H4 (cell line): ENCODE measurements at regions not wholly inside any gene's neighbourhood (a gene's known extent, or its start where the extent isn't known, plus 50 kb on each side); places are given as distances from the start of the nearest gene placed in this dataset.

Experiments
- DNase-seq: peaks from one replicate; pipeline ENCODE4 v3.0.0-alpha.2; 2015; ENCODE audit warnings: low spot score

DNA sequence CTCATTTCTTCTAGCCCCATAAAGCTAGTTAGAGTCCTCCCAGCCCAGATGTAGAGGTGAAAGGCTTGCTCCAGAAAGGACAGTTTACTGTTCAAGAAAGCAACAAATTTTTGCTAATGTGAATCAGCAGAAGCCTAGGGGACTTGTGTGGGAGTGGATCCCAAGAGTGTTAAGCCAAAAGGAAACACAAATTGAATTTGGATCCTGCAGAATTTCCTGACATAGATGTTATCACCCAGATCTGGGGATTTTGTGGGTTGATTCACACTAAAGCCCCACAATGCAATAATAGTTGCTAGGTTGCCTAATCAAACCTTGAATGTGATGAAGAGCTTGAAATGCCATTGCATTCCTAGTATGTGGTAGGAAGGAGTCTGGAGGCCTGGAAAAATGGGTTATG is 135.2 kb upstream of the HS3ST3A1 start:
- DNase-seq = no peak

GRCh38 chr17:13740686-13741085 is 139.0 kb upstream of the HS3ST3A1 start:
- no peak for DNase-seq

- DNase-seq = no peak
These were observed 140.0 kb upstream of the HS3ST3A1 start for GRCh38 chr17:13741744-13742143.

DNA sequence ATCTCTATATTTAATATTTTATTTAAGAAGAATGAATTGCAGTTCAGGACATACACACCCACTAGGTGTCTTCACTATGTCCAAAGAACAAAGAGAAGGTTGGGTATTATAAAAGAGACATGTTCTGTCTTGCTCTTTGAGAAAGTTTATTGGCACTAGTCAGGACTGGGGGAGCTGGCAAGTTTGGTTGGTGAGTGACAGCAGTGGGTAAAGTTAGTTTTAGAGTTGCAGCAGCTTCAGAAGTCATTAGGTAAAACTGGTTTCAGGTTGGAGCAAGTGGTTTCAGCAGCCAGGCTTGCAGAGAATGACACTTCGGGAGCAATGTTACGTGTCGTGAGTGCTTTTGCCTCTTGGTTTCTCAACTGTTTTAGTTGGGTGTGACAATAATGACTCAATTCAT is 142.2 kb upstream of the HS3ST3A1 start:
- no peak for DNase-seq

DNA sequence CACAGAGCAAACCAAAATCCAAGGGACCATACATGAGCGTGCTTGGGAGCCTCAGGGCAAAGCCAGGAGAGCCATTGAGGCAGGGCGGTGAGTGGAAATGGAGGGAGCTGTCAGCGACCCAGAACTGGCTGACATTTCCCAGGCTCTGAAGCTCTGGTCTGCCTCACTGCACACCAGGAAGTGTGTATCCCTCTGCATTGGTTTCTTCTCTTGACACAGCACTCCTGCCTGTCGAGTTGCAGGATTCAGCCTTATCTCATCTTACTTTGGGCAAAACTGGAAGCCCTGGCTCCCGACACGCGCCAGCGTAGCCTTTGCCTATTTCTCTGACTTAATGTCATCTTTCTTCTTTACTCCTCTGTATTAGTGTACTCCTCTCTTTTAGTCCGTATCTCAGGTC is 144.7 kb upstream of the HS3ST3A1 start:
- DNase-seq = no peak

DNA sequence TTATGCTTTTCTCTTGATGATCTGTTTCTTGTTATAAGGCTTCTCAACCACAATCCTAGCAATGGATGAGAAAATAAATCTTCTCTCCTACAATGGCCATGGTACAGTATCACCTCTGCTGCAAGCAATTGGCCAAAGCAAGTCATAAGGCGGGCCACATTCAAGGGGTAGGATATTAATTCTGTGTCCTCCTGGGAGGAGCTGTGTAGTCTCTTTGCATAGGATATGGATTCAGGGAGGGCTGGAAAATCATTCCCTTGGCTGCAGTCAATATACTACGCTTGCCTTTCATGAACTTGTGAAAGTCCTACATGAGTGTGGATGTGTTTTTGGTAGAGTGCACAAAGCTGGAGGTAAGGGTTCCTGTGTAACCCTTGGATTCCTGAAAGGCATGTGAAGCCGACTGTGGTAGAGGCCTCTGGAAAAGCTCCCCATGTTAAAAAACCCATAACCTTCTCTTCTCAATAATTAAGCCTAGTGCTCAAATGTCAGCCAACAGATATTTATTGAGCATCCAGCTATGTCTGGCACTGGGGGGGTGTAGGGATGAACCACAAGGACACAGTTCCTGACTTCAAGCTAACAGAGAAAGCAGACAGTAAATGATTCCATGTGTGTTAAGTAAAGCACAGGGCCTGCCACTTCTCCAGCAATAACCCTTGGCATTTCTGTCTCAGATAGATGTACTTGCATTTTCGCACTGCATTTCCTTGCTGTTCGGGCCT is 147.6 kb upstream of the HS3ST3A1 start:
- no peak for DNase-seq

GRCh38 chr17:13749891-13750235 is 148.1 kb upstream of the HS3ST3A1 start:
- DNase-seq = no peak

DNA sequence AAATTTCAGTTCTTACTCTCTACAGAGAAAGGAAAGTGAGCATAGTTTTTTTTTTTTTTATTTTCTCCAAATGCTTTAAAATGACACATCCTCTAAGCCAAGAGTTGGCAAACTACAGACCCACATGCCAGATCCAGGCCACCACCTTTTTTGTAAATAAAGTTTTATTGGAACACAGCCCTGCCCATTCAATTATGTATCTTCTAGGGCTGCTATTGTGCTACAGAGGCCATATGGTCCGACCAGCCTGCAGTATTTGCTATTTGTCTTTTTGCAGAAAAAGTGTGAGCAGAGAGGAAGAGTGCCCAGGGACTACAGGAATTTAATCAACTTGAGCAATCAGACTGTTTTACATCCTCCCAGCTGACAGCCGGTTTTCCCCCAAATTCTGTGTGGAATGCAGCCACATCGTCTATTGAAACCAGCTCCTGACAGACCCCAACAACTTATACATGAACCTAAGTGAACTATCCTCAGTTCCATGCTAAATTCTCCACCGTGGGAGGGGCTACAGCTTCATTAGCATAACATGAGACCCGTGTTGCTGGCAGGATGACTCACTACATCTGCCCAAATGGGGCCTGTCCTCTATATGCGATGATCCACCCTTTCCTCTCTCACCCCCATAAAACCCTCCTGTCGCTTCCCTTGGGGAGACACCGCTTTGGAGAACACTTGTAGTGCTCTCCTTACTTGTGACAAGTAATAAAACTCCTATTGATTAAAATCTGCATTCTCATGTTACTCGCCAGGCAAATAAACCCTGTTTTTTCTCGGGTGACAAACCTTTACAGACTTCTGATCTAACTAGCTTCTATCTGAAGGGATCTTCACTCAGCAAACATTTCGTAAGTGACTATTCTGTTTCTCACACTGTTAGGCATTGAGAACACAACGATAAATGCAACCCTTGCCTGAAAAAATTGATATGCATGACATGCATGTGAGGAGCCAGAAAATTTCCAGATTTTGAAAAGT is 149.4 kb upstream of the HS3ST3A1 start:
- no peak for DNase-seq

DNA sequence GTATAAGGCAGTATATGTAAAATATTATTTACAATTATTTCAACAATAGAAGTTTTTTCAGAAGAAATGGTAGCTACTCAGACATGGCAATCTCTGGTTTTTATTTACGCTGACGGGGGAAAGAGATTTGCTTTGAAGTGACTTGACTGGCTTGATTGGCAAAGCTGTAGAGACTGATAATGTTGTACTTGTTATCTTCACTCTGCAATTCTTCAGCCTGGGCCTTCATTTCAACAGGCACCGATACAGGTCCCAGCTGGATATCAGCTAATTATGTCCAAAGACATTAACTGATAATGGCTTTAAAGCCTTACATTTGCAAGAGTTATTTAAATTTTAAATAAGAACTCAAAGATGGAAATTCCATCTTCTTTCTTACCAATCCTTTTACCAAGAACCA is 151.4 kb upstream of the HS3ST3A1 start:
- DNase-seq = no peak

DNA sequence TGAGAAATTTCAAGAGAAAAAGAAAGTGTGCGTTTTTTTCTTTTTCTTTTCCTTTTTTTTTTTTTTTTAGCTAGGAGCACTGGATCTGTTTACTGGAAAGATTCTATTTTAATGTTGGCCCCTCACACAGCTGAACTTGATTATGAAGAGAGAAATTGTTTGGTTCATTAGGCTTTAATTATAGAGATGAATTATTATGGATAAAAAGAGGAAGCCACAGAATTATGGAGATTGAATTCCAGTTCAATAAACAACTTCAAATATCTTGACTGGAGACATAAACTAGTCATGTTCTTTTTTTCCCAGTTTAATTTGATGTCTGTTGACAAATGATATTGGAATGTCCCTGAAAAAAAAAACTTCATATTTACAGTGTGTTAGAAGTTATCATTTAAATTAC is 152.0 kb upstream of the HS3ST3A1 start:
- no peak for DNase-seq

DNA sequence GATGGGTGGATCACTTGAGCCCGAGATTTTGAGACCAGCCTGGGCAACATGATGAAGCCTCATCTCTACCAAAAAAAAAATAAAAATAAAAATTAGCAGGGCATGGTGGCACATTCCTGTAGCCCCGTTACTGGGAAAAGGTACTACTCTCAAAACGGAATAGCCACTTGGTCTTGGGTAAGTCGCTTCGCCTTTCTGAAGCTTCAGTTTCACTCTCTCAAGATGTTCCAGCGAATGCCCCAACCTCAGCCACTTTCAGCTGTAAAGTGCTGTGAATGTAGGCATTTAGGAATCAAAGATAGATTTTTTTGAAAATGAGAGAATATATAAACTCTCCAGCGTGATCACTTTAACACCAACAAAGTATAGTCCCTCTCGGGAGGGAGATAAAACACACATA is 154.1 kb upstream of the HS3ST3A1 start:
- DNase-seq = no peak

DNA sequence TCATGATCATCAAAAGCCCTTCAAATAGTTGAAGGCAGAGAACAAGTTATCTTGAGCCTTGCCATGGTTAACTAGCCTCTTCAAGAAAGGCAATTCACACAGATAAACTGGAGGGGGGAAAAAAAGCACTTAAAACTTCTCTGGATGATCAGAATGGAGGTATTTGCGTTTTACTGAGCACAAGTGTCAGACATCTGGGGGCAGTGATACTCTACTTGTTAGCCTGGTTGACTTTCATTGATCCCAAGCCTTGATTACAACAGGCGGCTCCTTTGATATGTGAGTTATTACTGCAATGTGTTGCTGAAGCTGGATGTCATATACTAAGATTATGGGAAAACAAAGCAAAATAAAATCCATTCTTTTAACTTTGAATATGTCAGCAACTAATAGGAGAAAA is 155.0 kb upstream of the HS3ST3A1 start:
- DNase-seq = no peak

DNA sequence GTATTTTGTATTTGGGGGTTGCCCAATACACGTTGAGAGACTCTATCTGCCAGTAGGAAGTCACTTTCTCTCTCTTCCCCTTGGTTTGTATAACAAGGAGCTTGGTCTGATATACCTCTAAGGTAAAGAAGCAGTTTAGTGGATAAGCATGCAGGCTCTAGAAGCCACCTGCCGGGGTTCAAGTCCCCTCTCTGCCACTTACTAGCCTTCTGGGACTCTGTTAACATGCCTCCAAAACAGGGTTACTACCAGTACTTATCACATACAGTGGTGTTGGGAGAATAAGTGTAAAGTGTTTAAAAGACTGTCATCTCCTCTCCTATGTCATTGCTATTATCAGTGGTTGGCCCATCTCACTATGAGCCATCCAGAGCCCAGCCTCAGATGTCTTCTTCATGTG is 156.1 kb upstream of the HS3ST3A1 start:
- no peak for DNase-seq

- no peak for DNase-seq
These were observed 158.0 kb upstream of the HS3ST3A1 start for GRCh38 chr17:13759518-13760335.

- no peak for DNase-seq
These were observed 159.4 kb upstream of the HS3ST3A1 start for GRCh38 chr17:13761038-13761603.

DNA sequence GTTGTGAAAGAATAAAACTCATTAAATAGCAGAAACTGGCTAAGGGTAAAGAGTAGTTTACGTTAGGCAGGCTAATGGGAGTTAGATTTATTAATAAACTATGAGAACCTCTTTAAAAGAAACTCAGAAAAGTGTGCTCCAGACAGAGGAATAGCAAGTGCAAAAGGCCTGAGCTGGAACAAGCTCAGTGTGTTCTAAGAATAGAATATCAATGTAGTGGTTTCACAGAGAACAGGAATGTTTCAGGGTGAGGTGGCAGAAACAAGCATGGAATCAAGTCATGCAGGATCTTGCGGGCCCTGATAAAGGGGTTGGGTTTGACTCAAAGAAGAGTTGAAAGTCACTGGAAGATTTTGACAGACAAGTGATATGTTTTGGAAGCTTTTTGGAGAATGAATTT is 164.0 kb upstream of the HS3ST3A1 start:
- no peak for DNase-seq

GRCh38 chr17:13770702-13771101 is 169.0 kb upstream of the HS3ST3A1 start:
- DNase-seq = no peak

GRCh38 chr17:13775450-13775849 is 173.7 kb upstream of the HS3ST3A1 start:
- DNase-seq = no peak

- DNase-seq = no peak
These were observed 174.4 kb upstream of the HS3ST3A1 start for GRCh38 chr17:13776027-13776551.

- peak; percentile 26 for DNase-seq
These were observed 175.3 kb upstream of the HS3ST3A1 start for GRCh38 chr17:13777003-13777402.

DNA sequence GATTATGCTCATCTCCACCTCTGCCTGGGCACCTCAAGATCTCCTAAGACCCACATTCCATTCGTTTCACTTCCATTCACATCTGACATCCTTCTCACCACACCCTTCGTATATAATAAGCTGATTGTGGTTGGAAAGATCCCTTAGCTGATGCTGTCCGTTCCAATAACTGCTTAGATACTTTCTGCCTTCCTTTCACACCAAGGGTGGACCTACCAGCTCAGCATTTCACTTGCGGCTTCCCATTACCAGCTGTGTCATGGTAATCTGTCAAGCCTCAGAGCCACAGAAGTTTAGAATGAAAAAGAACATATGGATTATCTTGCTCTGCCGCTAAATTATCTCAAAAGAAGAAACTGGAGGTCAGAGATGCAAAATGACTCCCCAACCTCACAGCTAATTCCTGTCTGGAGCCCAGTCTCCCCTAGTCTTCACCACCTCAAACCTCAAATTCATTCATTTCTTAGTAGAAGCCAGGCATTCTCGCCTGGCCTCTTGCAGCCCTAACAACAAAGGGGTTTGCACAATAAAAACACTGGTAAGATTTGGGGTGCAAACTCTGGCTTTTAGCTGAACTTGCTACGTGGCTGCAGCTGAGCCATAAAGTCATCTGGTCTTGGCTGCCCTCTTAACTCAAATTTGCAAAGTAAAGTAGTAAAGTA is 182.8 kb upstream of the HS3ST3A1 start:
- no peak for DNase-seq
